ENCODE measurements at regions not wholly inside any gene's neighbourhood (a gene's known extent, or its start where the extent isn't known, plus 50 kb on each side); places are given as distances from the start of the nearest gene placed in this dataset.

GRCh38 chr7:76149847-76150691 is 51.6 kb upstream of the SRRM3 start:
- DNase-seq: no peak

Data from DMS53 (cell line).